ENCODE measurements at regions not wholly inside any gene's neighbourhood (a gene's known extent, or its start where the extent isn't known, plus 50 kb on each side); places are given as distances from the start of the nearest gene placed in this dataset.
"Not testable (repeated sequence)": the region's sequence is repeated elsewhere in the genome, so short reads cannot be mapped to it uniquely, and the experiment has no call there.

GRCh38 chr1:48069662-48070395 lies 72.6 kb upstream of the TRABD2B start:
- H3K27me3 ChIP-seq: peaks cover 0 to 8% (median 0%) of the 10 kb centered on the region in 3 donors
- no peaks in the 10 kb centered on the region for H3K9me3 ChIP-seq
- TF ChIP-seq POLR2AphosphoS5 (IDR thresholded peaks at IDR 0.05) (no peak), POLR2A (IDR thresholded peaks at IDR 0.05) (no peak), EP300 (IDR thresholded peaks at IDR 0.05) (no peak)
- TF ChIP-seq, protein P1, sequence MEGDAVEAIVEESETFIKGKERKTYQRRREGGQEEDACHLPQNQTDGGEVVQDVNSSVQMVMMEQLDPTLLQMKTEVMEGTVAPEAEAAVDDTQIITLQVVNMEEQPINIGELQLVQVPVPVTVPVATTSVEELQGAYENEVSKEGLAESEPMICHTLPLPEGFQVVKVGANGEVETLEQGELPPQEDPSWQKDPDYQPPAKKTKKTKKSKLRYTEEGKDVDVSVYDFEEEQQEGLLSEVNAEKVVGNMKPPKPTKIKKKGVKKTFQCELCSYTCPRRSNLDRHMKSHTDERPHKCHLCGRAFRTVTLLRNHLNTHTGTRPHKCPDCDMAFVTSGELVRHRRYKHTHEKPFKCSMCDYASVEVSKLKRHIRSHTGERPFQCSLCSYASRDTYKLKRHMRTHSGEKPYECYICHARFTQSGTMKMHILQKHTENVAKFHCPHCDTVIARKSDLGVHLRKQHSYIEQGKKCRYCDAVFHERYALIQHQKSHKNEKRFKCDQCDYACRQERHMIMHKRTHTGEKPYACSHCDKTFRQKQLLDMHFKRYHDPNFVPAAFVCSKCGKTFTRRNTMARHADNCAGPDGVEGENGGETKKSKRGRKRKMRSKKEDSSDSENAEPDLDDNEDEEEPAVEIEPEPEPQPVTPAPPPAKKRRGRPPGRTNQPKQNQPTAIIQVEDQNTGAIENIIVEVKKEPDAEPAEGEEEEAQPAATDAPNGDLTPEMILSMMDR (IDR thresholded peaks at IDR 0.05): no peak
- no peak overlapping the region for H3K27ac ChIP-seq
- no peak for DNase-seq
- WGBS, 5 donors: 77 to 90% (median 80%) methylated on average over 7 of the region's 7 CpGs
- no peaks in the 10 kb centered on the region for H3K4me1 ChIP-seq
- intact Hi-C loops (cut with DNase I; ENCODE audit: low total_unique reads): no loop called here
- no peak overlapping the region for H3K4me3 ChIP-seq
- H3K36me3 ChIP-seq: no peaks in the 10 kb centered on the region

- Histone ChIP-seq H3K4me3 (no peak overlapping the region), H3K27me3 (peaks cover 0 to 8% (median 0%) of the 10 kb centered on the region in 3 donors), H3K4me1 (no peaks in the 10 kb centered on the region), H3K27ac (no peak overlapping the region), H3K9me3 (no peaks in the 10 kb centered on the region), H3K36me3 (no peaks in the 10 kb centered on the region)
- intact Hi-C loops (cut with DNase I; ENCODE audit: low total_unique reads): no loop called here
- WGBS, 5 donors: 52 to 83% (median 63%) methylated on average over 1 of the region's 1 CpG
- DNase-seq: no peak
- TF ChIP-seq, protein P1 (IDR thresholded peaks at IDR 0.05): no peak
- no peak for TF ChIP-seq POLR2AphosphoS5 (IDR thresholded peaks at IDR 0.05)
- no peak for TF ChIP-seq POLR2A (IDR thresholded peaks at IDR 0.05)
- no peak for TF ChIP-seq EP300 (IDR thresholded peaks at IDR 0.05)
These were observed 71.0 kb upstream of the TRABD2B start for GRCh38 chr1:48068206-48068605.

- intact Hi-C loops (cut with DNase I; ENCODE audit: low total_unique reads): no loop called here
- Histone ChIP-seq H3K27ac (no peak overlapping the region), H3K27me3 (peaks cover 0 to 8% (median 0%) of the 10 kb centered on the region in 3 donors), H3K4me1 (peaks cover 0 to 1% (median 0%) of the 10 kb centered on the region in 4 donors), H3K36me3 (no peaks in the 10 kb centered on the region), H3K4me3 (no peak overlapping the region), H3K9me3 (no peaks in the 10 kb centered on the region)
- 55 to 82% (median 72%) methylated on average over 4 of the region's 4 CpGs for WGBS, 5 donors
- no peak for DNase-seq
- TF ChIP-seq POLR2A (IDR thresholded peaks at IDR 0.05) (no peak), EP300 (IDR thresholded peaks at IDR 0.05) (no peak), POLR2AphosphoS5 (IDR thresholded peaks at IDR 0.05) (no peak)
- TF ChIP-seq, protein P1 (IDR thresholded peaks at IDR 0.05): no peak
These were observed 69.8 kb upstream of the TRABD2B start for GRCh38 chr1:48066936-48067335.

- intact Hi-C loops (cut with DNase I; ENCODE audit: low total_unique reads): loop anchor here (5.0 kb wide), 1 partner anchor 327 kb away; no protein-coding TSS in a partner anchor
- WGBS, 5 donors: 92 to 98% (median 95%) methylated on average over 5 of the region's 5 CpGs
- peaks cover 0 to 12% (median 0%) of the 10 kb centered on the region in 4 donors for H3K4me1 ChIP-seq
- not testable (repeated sequence) for DNase-seq, H3K9me3 ChIP-seq, H3K27ac ChIP-seq, H3K36me3 ChIP-seq, H3K4me3 ChIP-seq, H3K27me3 ChIP-seq
These were observed 67.5 kb upstream of the TRABD2B start for GRCh38 chr1:48064693-48065092.

- Histone ChIP-seq H3K4me3 (no peak overlapping the region), H3K4me1 (peaks cover 0 to 12% (median 0%) of the 10 kb centered on the region in 4 donors), H3K27ac (no peak overlapping the region), H3K36me3 (no peaks in the 10 kb centered on the region), H3K9me3 (no peaks in the 10 kb centered on the region), H3K27me3 (peaks cover 0 to 15% (median 0%) of the 10 kb centered on the region in 3 donors)
- WGBS, 5 donors: 11 to 24% (median 15%) methylated on average over 1 of the region's 1 CpG
- DNase-seq: no peak
- intact Hi-C loops (cut with DNase I; ENCODE audit: low total_unique reads): loop anchor here (5.0 kb wide), 1 partner anchor 325 kb away; no protein-coding TSS in a partner anchor
- no peak for TF ChIP-seq POLR2AphosphoS5 (IDR thresholded peaks at IDR 0.05)
These were observed 65.2 kb upstream of the TRABD2B start for GRCh38 chr1:48062353-48062752.
